ENCODE measurements at regions not wholly inside any gene's neighbourhood (a gene's known extent, or its start where the extent isn't known, plus 50 kb on each side); places are given as distances from the start of the nearest gene placed in this dataset.

- TF ChIP-seq CTCF (conservative IDR thresholded peaks at IDR 0.05) (no peak), EZH2 (IDR thresholded peaks at IDR 0.05; ENCODE audit: low read depth) (no peak)
Observed at GRCh38 chr13:109605846-109606245, 180.5 kb downstream of the IRS2 start.
